Hypothalamus (tissue), 51 donors: ENCODE measurements at regions not wholly inside any gene's neighbourhood (a gene's known extent, or its start where the extent isn't known, plus 50 kb on each side); places are given as distances from the start of the nearest gene placed in this dataset.
"Not testable (repeated sequence)": the region's sequence is repeated elsewhere in the genome, so short reads cannot be mapped to it uniquely, and the experiment has no call there.

Source experiments
- DNase-seq, 51 donors: peaks; one replicate each; lab custom pipeline; 2025; lab: John Stamatoyannopoulos, UW

GRCh38 chr5:25060575-25060974 is 415.8 kb upstream of the CDH10 start:
- no peak for DNase-seq

- DNase-seq, result no peak
These were observed 412.1 kb upstream of the CDH10 start for GRCh38 chr5:25056836-25057235.

GRCh38 chr5:25033658-25034057 is 388.9 kb upstream of the CDH10 start:
- no peak for DNase-seq

GRCh38 chr5:25029004-25029403 is 384.2 kb upstream of the CDH10 start:
- DNase-seq, result peak in 9 of 51 donors; percentile 1 to 23 (median 3)

GRCh38 chr5:25027526-25027925 is 382.7 kb upstream of the CDH10 start:
- no peak for DNase-seq

- DNase-seq, result no peak
These were observed 382.3 kb upstream of the CDH10 start for GRCh38 chr5:25027061-25027460.

- DNase-seq, result no peak
These were observed 381.1 kb upstream of the CDH10 start for GRCh38 chr5:25025831-25026230.

GRCh38 chr5:25020454-25020853 is 375.7 kb upstream of the CDH10 start:
- DNase-seq, result no peak

GRCh38 chr5:25009063-25009462 is 364.3 kb upstream of the CDH10 start:
- no peak for DNase-seq

- DNase-seq, result peak in 1 of 51 donors; percentile 2
These were observed 362.0 kb upstream of the CDH10 start for GRCh38 chr5:25006734-25007133.

- DNase-seq, result peak in 1 of 51 donors; percentile 2
These were observed 361.5 kb upstream of the CDH10 start for GRCh38 chr5:25006237-25006636.

- DNase-seq, result no peak
These were observed 360.7 kb upstream of the CDH10 start for GRCh38 chr5:25005431-25005830.

GRCh38 chr5:25002371-25002770 is 357.6 kb upstream of the CDH10 start:
- no peak for DNase-seq

- no peak for DNase-seq
These were observed 355.0 kb upstream of the CDH10 start for GRCh38 chr5:24999732-25000131.

GRCh38 chr5:24998641-24999040 is 353.9 kb upstream of the CDH10 start:
- no peak for DNase-seq

- DNase-seq, result no peak
These were observed 341.5 kb upstream of the CDH10 start for GRCh38 chr5:24986326-24986725.

GRCh38 chr5:24978552-24978951 is 333.8 kb upstream of the CDH10 start:
- not testable (repeated sequence) for DNase-seq

- DNase-seq, result no peak
These were observed 318.8 kb upstream of the CDH10 start for GRCh38 chr5:24963611-24964010.

GRCh38 chr5:24923400-24923799 is 278.6 kb upstream of the CDH10 start:
- DNase-seq, result no peak

- no peak for DNase-seq
These were observed 273.9 kb upstream of the CDH10 start for GRCh38 chr5:24918676-24919075.

GRCh38 chr5:24916863-24917262 is 272.1 kb upstream of the CDH10 start:
- no peak for DNase-seq

GRCh38 chr5:24909210-24909609 is 264.4 kb upstream of the CDH10 start:
- DNase-seq, result no peak

GRCh38 chr5:24906689-24907088 is 261.9 kb upstream of the CDH10 start:
- DNase-seq, result no peak
